Erythroblast (primary cell): ENCODE measurements at regions not wholly inside any gene's neighbourhood (a gene's known extent, or its start where the extent isn't known, plus 50 kb on each side); places are given as distances from the start of the nearest gene placed in this dataset.

ENCODE experiments used
- GATA1 ChIP-seq: IDR thresholded peaks from 2 replicates; pipeline ENCODE4 v1.6.1; 2011; ENCODE audit warnings: low read depth, mild to moderate bottlenecking, control low read depth, low read length, moderate library complexity
- POLR2A ChIP-seq: IDR thresholded peaks from 2 replicates; pipeline ENCODE4 v1.6.1; 2011; ENCODE audit warnings: mild to moderate bottlenecking, low read length

- TF ChIP-seq POLR2A = no peak
- TF ChIP-seq GATA1 = no peak
These were observed 76.4 kb upstream of the BET1 start for GRCh38 chr7:94080551-94080950.
